Central memory CD8-positive, alpha-beta T cell (primary cell): ENCODE measurements at regions not wholly inside any gene's neighbourhood (a gene's known extent, or its start where the extent isn't known, plus 50 kb on each side); places are given as distances from the start of the nearest gene placed in this dataset.
"Not testable (repeated sequence)": the region's sequence is repeated elsewhere in the genome, so short reads cannot be mapped to it uniquely, and the experiment has no call there.

Source experiments
- ATAC-seq: fragments of 150-1000 bp; cut with Tn5 transposase; replicated peaks from 2 replicates; pipeline ENCODE4 v1.10.0; 2022; ENCODE audit warnings: mild to moderate bottlenecking, moderate FRiP score, moderate number of reproducible peaks; ENCODE audit not compliant: poor library complexity, severe bottlenecking; ENCODE audit errors: extremely low read depth
- DNase-seq, 2 donors: peaks; one replicate each; pipeline ENCODE4 v3.0.0; 2021; ENCODE audit warnings: low spot score in 2 of 2
- H3K27ac Mint-ChIP-seq: one replicate; pipeline ENCODE4 v1.8.0; 2022; ENCODE audit warnings: low read depth, mild to moderate bottlenecking, moderate library complexity, mixed read lengths
- H3K27me3 Mint-ChIP-seq: one replicate; pipeline ENCODE4 v1.8.0; 2022; ENCODE audit warnings: mixed read lengths
- H3K36me3 Mint-ChIP-seq: one replicate; pipeline ENCODE4 v1.8.0; 2022; ENCODE audit warnings: mild to moderate bottlenecking, moderate library complexity, mixed read lengths; ENCODE audit not compliant: insufficient read depth
- H3K4me1 Mint-ChIP-seq: one replicate; pipeline ENCODE4 v1.8.0; 2022; ENCODE audit warnings: mixed read lengths
- H3K4me3 Mint-ChIP-seq: one replicate; pipeline ENCODE4 v1.8.0; 2022; ENCODE audit warnings: mild to moderate bottlenecking, moderate library complexity, mixed read lengths
- H3K9me3 Mint-ChIP-seq: one replicate; pipeline ENCODE4 v1.8.0; 2022; ENCODE audit warnings: mixed read lengths

- no peak overlapping the region for H3K27ac Mint-ChIP-seq
- no peak for DNase-seq
- no peaks in the 10 kb centered on the region for H3K4me1 Mint-ChIP-seq
- no peaks in the 10 kb centered on the region for H3K36me3 Mint-ChIP-seq
- H3K4me3 Mint-ChIP-seq: no peak overlapping the region
- H3K27me3 Mint-ChIP-seq: no peaks in the 10 kb centered on the region
- no peak for ATAC-seq
- H3K9me3 Mint-ChIP-seq: peaks cover under 1% of the 10 kb centered on the region
Measured at GRCh38 chr18:44321868-44322590, 358.7 kb upstream of the SETBP1 start.

- no peak for DNase-seq
- no peak overlapping the region for H3K27ac Mint-ChIP-seq
- no peaks in the 10 kb centered on the region for H3K27me3 Mint-ChIP-seq
- no peaks in the 10 kb centered on the region for H3K36me3 Mint-ChIP-seq
- no peaks in the 10 kb centered on the region for H3K4me1 Mint-ChIP-seq
- H3K9me3 Mint-ChIP-seq: peaks cover 6% of the 10 kb centered on the region
- no peak overlapping the region for H3K4me3 Mint-ChIP-seq
- ATAC-seq: no peak
Measured at GRCh38 chr18:44323125-44323524, 357.6 kb upstream of the SETBP1 start.

- Mint-ChIP-seq H3K27ac (no peak overlapping the region), H3K27me3 (no peaks in the 10 kb centered on the region), H3K4me1 (no peaks in the 10 kb centered on the region), H3K4me3 (no peak overlapping the region), H3K9me3 (peaks cover 6% of the 10 kb centered on the region), H3K36me3 (no peaks in the 10 kb centered on the region)
- DNase-seq (no peak), ATAC-seq (no peak)
Measured at GRCh38 chr18:44324361-44324760, 356.3 kb upstream of the SETBP1 start.

GRCh38 chr18:44325903-44326635, 354.6 kb upstream of the SETBP1 start:
- no peak for ATAC-seq
- Mint-ChIP-seq H3K4me3 (no peak overlapping the region), H3K27ac (no peak overlapping the region), H3K4me1 (no peaks in the 10 kb centered on the region), H3K9me3 (peaks cover 6% of the 10 kb centered on the region), H3K36me3 (no peaks in the 10 kb centered on the region), H3K27me3 (no peaks in the 10 kb centered on the region)
- no peak for DNase-seq

- ATAC-seq (no peak), DNase-seq (no peak)
- H3K4me1 Mint-ChIP-seq: no peaks in the 10 kb centered on the region
- H3K4me3 Mint-ChIP-seq: no peak overlapping the region
- no peaks in the 10 kb centered on the region for H3K27me3 Mint-ChIP-seq
- no peaks in the 10 kb centered on the region for H3K36me3 Mint-ChIP-seq
- no peak overlapping the region for H3K27ac Mint-ChIP-seq
- H3K9me3 Mint-ChIP-seq: peaks cover 11% of the 10 kb centered on the region
Measured at GRCh38 chr18:44331656-44332570, 348.8 kb upstream of the SETBP1 start.

- H3K4me1 Mint-ChIP-seq: no peaks in the 10 kb centered on the region
- no peak for DNase-seq
- no peak overlapping the region for H3K27ac Mint-ChIP-seq
- no peaks in the 10 kb centered on the region for H3K27me3 Mint-ChIP-seq
- peaks cover 2% of the 10 kb centered on the region for H3K36me3 Mint-ChIP-seq
- ATAC-seq: no peak
- H3K9me3 Mint-ChIP-seq: peaks cover 11% of the 10 kb centered on the region
- H3K4me3 Mint-ChIP-seq: no peak overlapping the region
Measured at GRCh38 chr18:44341759-44342158, 338.9 kb upstream of the SETBP1 start.

- no peak for ATAC-seq
- peaks cover 11% of the 10 kb centered on the region for H3K9me3 Mint-ChIP-seq
- no peaks in the 10 kb centered on the region for H3K4me1 Mint-ChIP-seq
- no peak for DNase-seq
- peaks cover 2% of the 10 kb centered on the region for H3K36me3 Mint-ChIP-seq
- H3K4me3 Mint-ChIP-seq: no peak overlapping the region
- no peak overlapping the region for H3K27ac Mint-ChIP-seq
- H3K27me3 Mint-ChIP-seq: no peaks in the 10 kb centered on the region
Measured at GRCh38 chr18:44342162-44342561, 338.5 kb upstream of the SETBP1 start.

- no peak for ATAC-seq
- Mint-ChIP-seq H3K9me3 (peaks cover 8% of the 10 kb centered on the region), H3K4me1 (no peaks in the 10 kb centered on the region), H3K27ac (no peak overlapping the region), H3K36me3 (peaks cover 2% of the 10 kb centered on the region), H3K27me3 (no peaks in the 10 kb centered on the region), H3K4me3 (no peak overlapping the region)
- no peak for DNase-seq
Measured at GRCh38 chr18:44342946-44343345, 337.7 kb upstream of the SETBP1 start.

- peaks cover 2% of the 10 kb centered on the region for H3K36me3 Mint-ChIP-seq
- H3K27me3 Mint-ChIP-seq: no peaks in the 10 kb centered on the region
- no peak for ATAC-seq
- H3K4me1 Mint-ChIP-seq: no peaks in the 10 kb centered on the region
- no peak overlapping the region for H3K27ac Mint-ChIP-seq
- no peak for DNase-seq
- no peak overlapping the region for H3K4me3 Mint-ChIP-seq
- H3K9me3 Mint-ChIP-seq: peaks cover 2% of the 10 kb centered on the region
Measured at GRCh38 chr18:44343570-44343969, 337.1 kb upstream of the SETBP1 start.

- Mint-ChIP-seq H3K9me3 (no peaks in the 10 kb centered on the region), H3K36me3 (no peaks in the 10 kb centered on the region), H3K27me3 (no peaks in the 10 kb centered on the region), H3K4me3 (no peak overlapping the region), H3K4me1 (no peaks in the 10 kb centered on the region), H3K27ac (no peak overlapping the region)
- ATAC-seq: no peak
- no peak for DNase-seq
Measured at GRCh38 chr18:44356566-44357157, 324.0 kb upstream of the SETBP1 start.

- H3K36me3 Mint-ChIP-seq: no peaks in the 10 kb centered on the region
- H3K27ac Mint-ChIP-seq: no peak overlapping the region
- H3K9me3 Mint-ChIP-seq: no peaks in the 10 kb centered on the region
- H3K4me3 Mint-ChIP-seq: no peak overlapping the region
- H3K27me3 Mint-ChIP-seq: no peaks in the 10 kb centered on the region
- H3K4me1 Mint-ChIP-seq: no peaks in the 10 kb centered on the region
- no peak for DNase-seq
- ATAC-seq: no peak
Measured at GRCh38 chr18:44358402-44358801, 322.3 kb upstream of the SETBP1 start.

- H3K36me3 Mint-ChIP-seq, H3K4me3 Mint-ChIP-seq, DNase-seq, H3K27me3 Mint-ChIP-seq, ATAC-seq, H3K9me3 Mint-ChIP-seq, H3K4me1 Mint-ChIP-seq, H3K27ac Mint-ChIP-seq: not testable (repeated sequence)
Measured at GRCh38 chr18:44359741-44360140, 320.9 kb upstream of the SETBP1 start.
